HEK293 (cell line): ENCODE measurements at regions not wholly inside any gene's neighbourhood (a gene's known extent, or its start where the extent isn't known, plus 50 kb on each side); places are given as distances from the start of the nearest gene placed in this dataset.
"Not testable (repeated sequence)": the region's sequence is repeated elsewhere in the genome, so short reads cannot be mapped to it uniquely, and the experiment has no call there.

Source experiments
- CTCF ChIA-PET: fragments of 350-600 bp; formaldehyde crosslinking; extraction: SDS; loops from one replicate; lab custom pipeline; 2021; ENCODE audit warnings: antibody characterized with exemption; lab: Yijun Ruan, JAX
- POLR2A ChIA-PET: fragments of 300-600 bp; formaldehyde crosslinking; extraction: SDS; loops from one replicate; lab custom pipeline; 2020; ENCODE audit warnings: antibody characterized with exemption, inconsistent platforms; lab: Yijun Ruan, JAX
- H3K27ac ChIP-seq: fragments of 200-500 bp; sonication (Bioruptor generic); 2 replicates; pipeline ENCODE4 v1.5.1; 2014; ENCODE audit warnings: low read depth, low read length, control low read depth, inconsistent platforms; ENCODE audit errors: extremely low read depth
- H3K36me3 ChIP-seq, 2 experiments: fragments of 200-500 bp in 1 of 2; sonication (Bioruptor generic) in 1 of 2; 1 replicate in 1 of 2; 2 replicates in 1 of 2; pipeline ENCODE4 v1.5.1; 2014 to 2017; ENCODE audit warnings: inconsistent platforms in 2 of 2, low read length in 2 of 2; ENCODE audit not compliant: control insufficient read depth in 2 of 2, insufficient read depth in 1 of 2
- H3K4me1 ChIP-seq: fragments of 200-500 bp; sonication (Bioruptor generic); 2 replicates; pipeline ENCODE4 v1.5.1; 2014; ENCODE audit warnings: mild to moderate bottlenecking, low read length, inconsistent platforms; ENCODE audit not compliant: control insufficient read depth, insufficient read depth
- H3K4me3 ChIP-seq: 2 replicates; pipeline ENCODE4 v1.5.1; 2011; ENCODE audit warnings: low read depth, mild to moderate bottlenecking, control low read depth, low read length, moderate library complexity
- H3K9me3 ChIP-seq: fragments of 200-500 bp; sonication (Bioruptor generic); 2 replicates; pipeline ENCODE4 v1.5.1; 2014; ENCODE audit warnings: low read depth, low read length, inconsistent platforms; ENCODE audit not compliant: control insufficient read depth, insufficient read depth
- FEZF1 ChIP-seq: fragments of 450-650 bp; formaldehyde crosslinking; IDR thresholded peaks from 2 replicates; pipeline ENCODE4 v1.5.1; 2016; ENCODE audit warnings: missing biosample characterization, missing genetic modification characterization
- REST ChIP-seq: fragments of 450-650 bp; formaldehyde crosslinking; IDR thresholded peaks from 2 replicates; pipeline ENCODE4 v1.5.1; 2016; ENCODE audit warnings: missing biosample characterization, missing genetic modification characterization
- SP7 ChIP-seq: fragments of 450-650 bp; formaldehyde crosslinking; IDR thresholded peaks from 2 replicates; pipeline ENCODE4 v1.5.1; 2016; ENCODE audit warnings: missing biosample characterization, missing genetic modification characterization
- ZNF133 ChIP-seq: fragments of 450-650 bp; formaldehyde crosslinking; IDR thresholded peaks from 2 replicates; pipeline ENCODE4 v1.5.1; 2016; ENCODE audit warnings: missing biosample characterization, missing genetic modification characterization
- ZNF157 ChIP-seq: fragments of 450-650 bp; formaldehyde crosslinking; IDR thresholded peaks from 2 replicates; pipeline ENCODE4 v1.5.1; 2016; ENCODE audit warnings: missing biosample characterization, missing genetic modification characterization
- ZNF621 ChIP-seq: fragments of 450-650 bp; formaldehyde crosslinking; IDR thresholded peaks from 2 replicates; pipeline ENCODE4 v1.5.1; 2017; ENCODE audit warnings: missing biosample characterization, missing genetic modification characterization

GRCh38 chr12:105600911-105601545 is 270.5 kb downstream of the C12orf75 start:
- TF ChIP-seq SP7 (tag by site-specific recombination) (0 out of 2 replicates have a peak, but pooled peaks have one; percentile 53), ZNF133 (tag by site-specific recombination) (0 out of 2 replicates have a peak, but pooled peaks have one; percentile 24), FEZF1 (tag by site-specific recombination) (peak; percentile 59; the same call in 1 of the 2 replicates), ZNF621 (no peak)
- ChIA-PET CTCF (interaction anchor here (0.6 to 1.4 kb wide), 4 partner anchors 15 to 52 kb away, joined by 3 to 5 read pairs (median 4); no protein-coding TSS in a partner anchor), POLR2A (interaction anchor here (0.9 kb wide), 1 partner anchor 12 kb away, joined by 3 read pairs; no protein-coding TSS in a partner anchor)
- Histone ChIP-seq H3K9me3 (no peaks in the 10 kb centered on the region), H3K4me1 (no peaks in the 10 kb centered on the region), H3K4me3 (no peak overlapping the region), H3K27ac (no peak overlapping the region), H3K36me3 (no peaks in the 10 kb centered on the region)

GRCh38 chr12:105602312-105602711 is 271.8 kb downstream of the C12orf75 start:
- H3K27ac ChIP-seq, H3K4me1 ChIP-seq, H3K4me3 ChIP-seq, POLR2A ChIA-PET, H3K9me3 ChIP-seq, H3K36me3 ChIP-seq: not testable (repeated sequence)
- CTCF ChIA-PET = interaction anchor here (1.6 kb wide), 1 partner anchor 9 kb away, joined by 3 read pairs; no protein-coding TSS in a partner anchor

- H3K27ac ChIP-seq, H3K4me3 ChIP-seq, CTCF ChIA-PET, H3K4me1 ChIP-seq, H3K9me3 ChIP-seq, H3K36me3 ChIP-seq: not testable (repeated sequence)
- POLR2A ChIA-PET = interaction anchor here (0.6 kb wide), 1 partner anchor 722 kb away, joined by 3 read pairs; no protein-coding TSS in a partner anchor
- peak; percentile 54; the same call in 1 of the 2 replicates for TF ChIP-seq REST (tag by site-specific recombination)
Measured at GRCh38 chr12:105604281-105604680, 273.8 kb downstream of the C12orf75 start.

GRCh38 chr12:105606613-105607012 is 276.1 kb downstream of the C12orf75 start:
- H3K4me3 ChIP-seq, H3K4me1 ChIP-seq, POLR2A ChIA-PET, H3K9me3 ChIP-seq, H3K27ac ChIP-seq, H3K36me3 ChIP-seq: not testable (repeated sequence)
- CTCF ChIA-PET = interaction anchor here (0.6 kb wide), 1 partner anchor 548 kb away, joined by 3 read pairs; no protein-coding TSS in a partner anchor
- TF ChIP-seq ZNF157 (tag by site-specific recombination) = peak; percentile 95

- POLR2A ChIA-PET, H3K27ac ChIP-seq, H3K36me3 ChIP-seq, H3K4me1 ChIP-seq, H3K4me3 ChIP-seq, H3K9me3 ChIP-seq: not testable (repeated sequence)
- CTCF ChIA-PET = interaction anchor here (0.6 kb wide), 1 partner anchor 388 kb away, joined by 3 read pairs; no protein-coding TSS in a partner anchor
Measured at GRCh38 chr12:105609001-105609400, 278.5 kb downstream of the C12orf75 start.
